Erythroblast (primary cell): ENCODE measurements at regions not wholly inside any gene's neighbourhood (a gene's known extent, or its start where the extent isn't known, plus 50 kb on each side); places are given as distances from the start of the nearest gene placed in this dataset.

ENCODE experiments used
- DNase-seq, 2 experiments: peaks; one replicate each; lab custom pipeline; 2025; lab: John Stamatoyannopoulos, UW
- GATA1 ChIP-seq: IDR thresholded peaks from 2 replicates; pipeline ENCODE4 v1.6.1; 2011; ENCODE audit warnings: low read depth, mild to moderate bottlenecking, control low read depth, low read length, moderate library complexity
- POLR2A ChIP-seq: IDR thresholded peaks from 2 replicates; pipeline ENCODE4 v1.6.1; 2011; ENCODE audit warnings: mild to moderate bottlenecking, low read length

- no peak for DNase-seq
- TF ChIP-seq POLR2A (no peak), GATA1 (no peak)
Measured at GRCh38 chr15:47355759-47356158, 361.5 kb upstream of the SEMA6D start.

- DNase-seq: no peak
- TF ChIP-seq POLR2A (no peak), GATA1 (no peak)
Measured at GRCh38 chr15:47356297-47356696, 361.0 kb upstream of the SEMA6D start.

- no peak for DNase-seq
- TF ChIP-seq GATA1 (no peak), POLR2A (no peak)
Measured at GRCh38 chr15:47358876-47359275, 358.4 kb upstream of the SEMA6D start.

GRCh38 chr15:47360305-47360704, 357.0 kb upstream of the SEMA6D start:
- TF ChIP-seq GATA1: no peak
- TF ChIP-seq POLR2A: no peak
- DNase-seq: no peak

GRCh38 chr15:47362118-47362905, 355.0 kb upstream of the SEMA6D start:
- DNase-seq: no peak
- TF ChIP-seq GATA1 (no peak), POLR2A (no peak)

GRCh38 chr15:47363653-47364052, 353.7 kb upstream of the SEMA6D start:
- TF ChIP-seq POLR2A (no peak), GATA1 (no peak)

GRCh38 chr15:47364230-47365141, 352.8 kb upstream of the SEMA6D start:
- TF ChIP-seq GATA1 (no peak), POLR2A (no peak)

More at GRCh38 chr15:47363653-47364052, 353.7 kb upstream of the SEMA6D start:
- no peak for DNase-seq

GRCh38 chr15:47366884-47367283, 350.4 kb upstream of the SEMA6D start:
- no peak for TF ChIP-seq POLR2A
- TF ChIP-seq GATA1: no peak
- no peak for DNase-seq

More at GRCh38 chr15:47364230-47365141, 352.8 kb upstream of the SEMA6D start:
- no peak for DNase-seq

- TF ChIP-seq GATA1: no peak
- TF ChIP-seq POLR2A: no peak
Measured at GRCh38 chr15:47367726-47368390, 349.4 kb upstream of the SEMA6D start.

GRCh38 chr15:47371939-47372338, 345.4 kb upstream of the SEMA6D start:
- no peak for TF ChIP-seq GATA1
- TF ChIP-seq POLR2A: no peak
- no peak for DNase-seq

More at GRCh38 chr15:47367726-47368390, 349.4 kb upstream of the SEMA6D start:
- no peak for DNase-seq

GRCh38 chr15:47374222-47374621, 343.1 kb upstream of the SEMA6D start:
- peak in 1 of 2 experiments; percentile 1 for DNase-seq
- TF ChIP-seq GATA1 (no peak), POLR2A (no peak)

GRCh38 chr15:47376190-47376589, 341.1 kb upstream of the SEMA6D start:
- TF ChIP-seq GATA1: no peak
- TF ChIP-seq POLR2A: no peak
- DNase-seq: no peak

GRCh38 chr15:47377465-47377864, 339.8 kb upstream of the SEMA6D start:
- TF ChIP-seq POLR2A (no peak), GATA1 (no peak)

More at GRCh38 chr15:47377465-47377864, 339.8 kb upstream of the SEMA6D start:
- DNase-seq: no peak
